Vagina (tissue), 2 donors: ENCODE measurements at regions not wholly inside any gene's neighbourhood (a gene's known extent, or its start where the extent isn't known, plus 50 kb on each side); places are given as distances from the start of the nearest gene placed in this dataset.
A peak's percentile ranks its signal among the peaks of the same experiment; 100 is the strongest.

ENCODE experiments used
- DNase-seq, 2 donors: peaks; one replicate each; pipeline ENCODE4 v3.0.0-alpha.2; 2017; ENCODE audit errors: extremely low spot score in 2 of 2
- H3K27ac ChIP-seq: fragments of 200-600 bp; sonication (generic); one replicate; pipeline ENCODE4 v1.5.1; 2019
- H3K27me3 ChIP-seq: fragments of 200-600 bp; sonication (generic); one replicate; pipeline ENCODE4 v1.5.1; 2019
- H3K36me3 ChIP-seq, 2 donors: fragments of 200-600 bp; sonication (generic); one replicate each; pipeline ENCODE4 v1.5.1; 2017 to 2019
- H3K4me1 ChIP-seq: fragments of 200-600 bp; sonication (generic); one replicate; pipeline ENCODE4 v1.5.1; 2019
- H3K4me3 ChIP-seq, 2 donors: fragments of 200-600 bp; sonication (generic); 1 replicate in 1 of 2; 2 replicates in 1 of 2; pipeline ENCODE4 v1.5.1; 2016 to 2019
- H3K9me3 ChIP-seq: fragments of 200-600 bp; sonication (generic); one replicate; pipeline ENCODE4 v1.5.1; 2019
- CTCF ChIP-seq, 3 experiments: fragments of 450-650 bp in 2 of 3; fragments of 200-600 bp in 1 of 3; sonication (generic) in 1 of 3; IDR thresholded peaks; one replicate each; pipeline ENCODE4 v1.5.1; 2017 to 2019; ENCODE audit warnings: antibody characterized with exemption in 3 of 3, mild to moderate bottlenecking in 2 of 3, moderate library complexity in 2 of 3
- POLR2A ChIP-seq, 2 donors: fragments of 450-650 bp; IDR thresholded peaks; one replicate each; pipeline ENCODE4 v1.6.1; 2017; ENCODE audit warnings: antibody characterized with exemption in 2 of 2, mild to moderate bottlenecking in 2 of 2, moderate library complexity in 2 of 2
- POLR2AphosphoS5 ChIP-seq, 2 donors: sonication (generic); formaldehyde crosslinking; IDR thresholded peaks; one replicate each; pipeline ENCODE4 v1.9.0; 2017; ENCODE audit warnings: antibody characterized with exemption in 2 of 2, mild to moderate bottlenecking in 2 of 2, low read depth in 1 of 2; ENCODE audit not compliant: insufficient read depth in 1 of 2
- intact Hi-C: fragments of 100-400 bp; cut with DNase I; formaldehyde crosslinking; loops from one replicate; pipeline ENCODE4 v1.15.1; 2023

GRCh38 chr2:61671561-61672315 is 133.6 kb upstream of the XPO1 start:
- H3K4me1 ChIP-seq, result peaks cover 11% of the 10 kb centered on the region
- intact Hi-C loops, result no loop called here
- H3K4me3 ChIP-seq, result peak overlapping the region; percentile 10 to 31
- H3K27me3 ChIP-seq, result no peaks in the 10 kb centered on the region
- no peak for DNase-seq
- no peak for TF ChIP-seq POLR2A (IDR thresholded peaks at IDR 0.05)
- H3K9me3 ChIP-seq, result no peaks in the 10 kb centered on the region
- H3K27ac ChIP-seq, result peak overlapping the region; percentile 84
- no peaks in the 10 kb centered on the region for H3K36me3 ChIP-seq

- Histone ChIP-seq H3K4me3 (peak overlapping the region; percentile 10 to 31), H3K36me3 (no peaks in the 10 kb centered on the region), H3K27me3 (no peaks in the 10 kb centered on the region), H3K4me1 (peaks cover 11% of the 10 kb centered on the region), H3K27ac (peak overlapping the region; percentile 84), H3K9me3 (no peaks in the 10 kb centered on the region)
- intact Hi-C loops, result no loop called here
- DNase-seq, result no peak
- no peak for TF ChIP-seq CTCF (IDR thresholded peaks at IDR 0.05)
- no peak for TF ChIP-seq POLR2A (IDR thresholded peaks at IDR 0.05)
- no peak for TF ChIP-seq POLR2AphosphoS5 (IDR thresholded peaks at IDR 0.05; ENCODE audit: insufficient read depth in 1 of 2, low read depth in 1 of 2)
Observed at GRCh38 chr2:61670591-61671501, 132.7 kb upstream of the XPO1 start.

DNA sequence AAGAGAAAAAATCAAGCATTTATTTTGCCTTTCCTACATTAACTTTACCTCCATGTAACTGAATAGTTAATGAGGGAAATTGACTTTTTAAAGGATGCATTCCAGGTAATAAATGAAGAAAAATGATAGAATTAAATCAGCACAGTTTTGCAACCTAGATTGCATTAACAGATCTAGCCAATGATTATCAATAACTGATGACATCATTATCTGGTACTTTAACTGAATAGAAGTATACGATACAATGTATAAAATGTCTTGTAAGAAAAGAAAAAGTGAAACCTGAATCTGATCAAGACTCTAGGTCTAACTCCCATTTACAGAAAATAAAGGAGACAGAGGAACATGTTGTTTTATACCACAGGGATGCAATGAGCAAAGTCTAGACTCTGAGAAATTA is 126.0 kb upstream of the XPO1 start:
- Histone ChIP-seq H3K27me3 (no peaks in the 10 kb centered on the region), H3K27ac (no peak overlapping the region), H3K4me3 (no peak overlapping the region), H3K9me3 (no peaks in the 10 kb centered on the region), H3K4me1 (peaks cover 4% of the 10 kb centered on the region), H3K36me3 (no peaks in the 10 kb centered on the region)
- no peak for TF ChIP-seq CTCF (IDR thresholded peaks at IDR 0.05)
- no peak for TF ChIP-seq POLR2A (IDR thresholded peaks at IDR 0.05)
- TF ChIP-seq POLR2AphosphoS5 (IDR thresholded peaks at IDR 0.05; ENCODE audit: insufficient read depth in 1 of 2, low read depth in 1 of 2), result no peak
- intact Hi-C loops, result no loop called here
- DNase-seq, result no peak

DNA sequence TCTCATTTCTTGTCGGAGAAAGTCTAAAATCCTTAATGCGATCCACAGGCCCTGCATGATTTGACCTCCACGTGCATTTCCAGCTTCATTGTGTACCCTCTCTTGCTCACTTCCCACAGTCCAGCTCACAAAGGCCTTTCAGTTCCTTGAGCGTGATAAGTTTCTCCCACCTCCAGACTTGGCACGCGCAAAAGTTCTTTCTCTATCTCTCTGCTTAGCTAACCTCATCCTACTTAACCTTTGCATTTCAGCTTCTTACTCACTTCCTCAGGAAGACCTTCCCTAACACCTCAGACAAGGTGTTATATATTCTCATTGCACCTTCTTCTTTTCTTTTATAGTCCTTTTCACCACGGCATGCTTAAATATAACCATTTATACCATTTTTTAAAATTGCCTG is 124.8 kb upstream of the XPO1 start:
- intact Hi-C loops, result no loop called here
- Histone ChIP-seq H3K4me1 (peaks cover 4% of the 10 kb centered on the region), H3K9me3 (no peaks in the 10 kb centered on the region), H3K27ac (no peak overlapping the region), H3K4me3 (no peak overlapping the region), H3K36me3 (no peaks in the 10 kb centered on the region), H3K27me3 (no peaks in the 10 kb centered on the region)
- no peak for TF ChIP-seq CTCF (IDR thresholded peaks at IDR 0.05)
- TF ChIP-seq POLR2A (IDR thresholded peaks at IDR 0.05), result no peak
- TF ChIP-seq POLR2AphosphoS5 (IDR thresholded peaks at IDR 0.05; ENCODE audit: insufficient read depth in 1 of 2, low read depth in 1 of 2), result no peak
- DNase-seq, result no peak

GRCh38 chr2:61660511-61661388 is 122.6 kb upstream of the XPO1 start:
- H3K27ac ChIP-seq, result no peak overlapping the region
- peaks cover 4% of the 10 kb centered on the region for H3K4me1 ChIP-seq
- no peak for TF ChIP-seq POLR2AphosphoS5 (IDR thresholded peaks at IDR 0.05; ENCODE audit: insufficient read depth in 1 of 2, low read depth in 1 of 2)
- no peak for TF ChIP-seq CTCF (IDR thresholded peaks at IDR 0.05)
- TF ChIP-seq POLR2A (IDR thresholded peaks at IDR 0.05), result no peak
- no peaks in the 10 kb centered on the region for H3K27me3 ChIP-seq
- H3K36me3 ChIP-seq, result no peaks in the 10 kb centered on the region
- H3K9me3 ChIP-seq, result no peaks in the 10 kb centered on the region
- H3K4me3 ChIP-seq, result no peak overlapping the region
- no peak for DNase-seq
- intact Hi-C loops, result no loop called here
